ENCODE measurements at regions not wholly inside any gene's neighbourhood (a gene's known extent, or its start where the extent isn't known, plus 50 kb on each side); places are given as distances from the start of the nearest gene placed in this dataset.

DNA sequence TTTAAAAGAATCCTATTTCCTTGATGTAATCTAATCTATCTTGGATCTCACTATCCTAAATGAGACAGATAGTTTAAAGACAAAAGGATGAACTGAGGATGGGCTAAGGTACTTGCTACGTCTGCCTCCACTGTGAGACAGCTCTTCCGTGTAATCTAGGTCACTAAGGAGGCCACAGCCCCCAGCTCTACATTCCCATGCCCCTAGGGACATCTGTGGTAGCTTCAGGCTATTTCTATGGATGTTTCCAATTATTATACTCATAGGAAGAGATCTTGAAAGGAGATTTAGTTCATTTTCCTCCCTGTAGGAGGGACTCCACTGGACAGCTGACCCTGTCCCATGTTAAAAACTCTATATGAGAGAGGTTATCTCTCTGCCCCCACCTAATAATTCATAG, 140.8 kb upstream of the TRPC5 start:
- TF ChIP-seq, protein P1, sequence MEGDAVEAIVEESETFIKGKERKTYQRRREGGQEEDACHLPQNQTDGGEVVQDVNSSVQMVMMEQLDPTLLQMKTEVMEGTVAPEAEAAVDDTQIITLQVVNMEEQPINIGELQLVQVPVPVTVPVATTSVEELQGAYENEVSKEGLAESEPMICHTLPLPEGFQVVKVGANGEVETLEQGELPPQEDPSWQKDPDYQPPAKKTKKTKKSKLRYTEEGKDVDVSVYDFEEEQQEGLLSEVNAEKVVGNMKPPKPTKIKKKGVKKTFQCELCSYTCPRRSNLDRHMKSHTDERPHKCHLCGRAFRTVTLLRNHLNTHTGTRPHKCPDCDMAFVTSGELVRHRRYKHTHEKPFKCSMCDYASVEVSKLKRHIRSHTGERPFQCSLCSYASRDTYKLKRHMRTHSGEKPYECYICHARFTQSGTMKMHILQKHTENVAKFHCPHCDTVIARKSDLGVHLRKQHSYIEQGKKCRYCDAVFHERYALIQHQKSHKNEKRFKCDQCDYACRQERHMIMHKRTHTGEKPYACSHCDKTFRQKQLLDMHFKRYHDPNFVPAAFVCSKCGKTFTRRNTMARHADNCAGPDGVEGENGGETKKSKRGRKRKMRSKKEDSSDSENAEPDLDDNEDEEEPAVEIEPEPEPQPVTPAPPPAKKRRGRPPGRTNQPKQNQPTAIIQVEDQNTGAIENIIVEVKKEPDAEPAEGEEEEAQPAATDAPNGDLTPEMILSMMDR (conservative IDR thresholded peaks at IDR 0.05 in 1 of 2, IDR thresholded peaks at IDR 0.05 in 1 of 2; ENCODE audit: low read depth in 1 of 2, low read length in 2 of 2): no peak
- TF ChIP-seq EZH2 (IDR thresholded peaks at IDR 0.05; ENCODE audit: low read length, missing control alignments): no peak

Measured in fibroblast of lung (primary cell).